ENCODE measurements at regions not wholly inside any gene's neighbourhood (a gene's known extent, or its start where the extent isn't known, plus 50 kb on each side); places are given as distances from the start of the nearest gene placed in this dataset.
"Not testable (repeated sequence)": the region's sequence is repeated elsewhere in the genome, so short reads cannot be mapped to it uniquely, and the experiment has no call there.

DNA sequence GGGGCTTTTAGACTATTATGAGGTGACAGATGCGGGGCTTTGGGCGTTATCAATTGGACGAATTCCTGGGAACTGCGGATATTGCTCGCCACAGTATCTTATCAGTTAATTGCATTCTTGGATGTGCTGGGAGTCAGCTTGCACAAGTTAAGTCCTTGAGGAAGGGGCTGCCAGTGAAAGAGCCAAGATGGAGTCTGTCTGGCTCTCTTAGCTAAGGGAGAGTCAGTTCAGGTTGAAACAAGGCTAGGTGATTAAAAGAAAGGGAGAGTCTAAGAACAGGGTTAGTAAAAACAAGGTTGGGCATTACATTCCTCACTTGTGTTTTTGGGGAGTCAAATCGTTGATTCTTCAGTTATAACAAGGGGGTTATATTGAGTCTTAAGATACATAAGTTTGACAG lies 162.5 kb upstream of the CCZ1B start:
- TF ChIP-seq POLR2A (IDR thresholded peaks at IDR 0.05), result not testable (repeated sequence)
- TF ChIP-seq, protein P1, sequence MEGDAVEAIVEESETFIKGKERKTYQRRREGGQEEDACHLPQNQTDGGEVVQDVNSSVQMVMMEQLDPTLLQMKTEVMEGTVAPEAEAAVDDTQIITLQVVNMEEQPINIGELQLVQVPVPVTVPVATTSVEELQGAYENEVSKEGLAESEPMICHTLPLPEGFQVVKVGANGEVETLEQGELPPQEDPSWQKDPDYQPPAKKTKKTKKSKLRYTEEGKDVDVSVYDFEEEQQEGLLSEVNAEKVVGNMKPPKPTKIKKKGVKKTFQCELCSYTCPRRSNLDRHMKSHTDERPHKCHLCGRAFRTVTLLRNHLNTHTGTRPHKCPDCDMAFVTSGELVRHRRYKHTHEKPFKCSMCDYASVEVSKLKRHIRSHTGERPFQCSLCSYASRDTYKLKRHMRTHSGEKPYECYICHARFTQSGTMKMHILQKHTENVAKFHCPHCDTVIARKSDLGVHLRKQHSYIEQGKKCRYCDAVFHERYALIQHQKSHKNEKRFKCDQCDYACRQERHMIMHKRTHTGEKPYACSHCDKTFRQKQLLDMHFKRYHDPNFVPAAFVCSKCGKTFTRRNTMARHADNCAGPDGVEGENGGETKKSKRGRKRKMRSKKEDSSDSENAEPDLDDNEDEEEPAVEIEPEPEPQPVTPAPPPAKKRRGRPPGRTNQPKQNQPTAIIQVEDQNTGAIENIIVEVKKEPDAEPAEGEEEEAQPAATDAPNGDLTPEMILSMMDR (IDR thresholded peaks at IDR 0.05), result not testable (repeated sequence)

All from ovary (tissue), 3 donors.